Muscle of leg (tissue), 3 donors: ENCODE measurements at regions not wholly inside any gene's neighbourhood (a gene's known extent, or its start where the extent isn't known, plus 50 kb on each side); places are given as distances from the start of the nearest gene placed in this dataset.
"Not testable (repeated sequence)": the region's sequence is repeated elsewhere in the genome, so short reads cannot be mapped to it uniquely, and the experiment has no call there.

Source experiments
- DNase-seq: peaks from one replicate; pipeline ENCODE4 v3.0.0; 2013
- H3K27ac ChIP-seq: one replicate; pipeline ENCODE4 v1.5.1; 2013; ENCODE audit warnings: mild to moderate bottlenecking, low read length, control low read depth
- H3K27me3 ChIP-seq: one replicate; pipeline ENCODE4 v1.6.1; 2013; ENCODE audit warnings: low read length; ENCODE audit not compliant: control insufficient read depth, insufficient read depth
- H3K36me3 ChIP-seq: one replicate; pipeline ENCODE4 v1.6.1; 2013; ENCODE audit warnings: low read length; ENCODE audit not compliant: control insufficient read depth, insufficient read depth
- H3K4me1 ChIP-seq: one replicate; pipeline ENCODE4 v1.6.1; 2013; ENCODE audit warnings: low read length; ENCODE audit not compliant: control insufficient read depth, insufficient read depth
- H3K4me3 ChIP-seq: one replicate; pipeline ENCODE4 v1.5.1; 2013; ENCODE audit warnings: low read length, control low read depth
- H3K9me3 ChIP-seq: replicated peaks from 2 replicates; pipeline ENCODE4 v1.6.1; 2013; ENCODE audit warnings: low read depth, low read length; ENCODE audit not compliant: control insufficient read depth
- WGBS: methylation state at CpG from one replicate; pipeline ENCODE4 v1.1.5; 2013; ENCODE audit warnings: missing lambda C conversion rate; ENCODE audit not compliant: insufficient coverage; 5-methylcytosine and 5-hydroxymethylcytosine counted together

GRCh38 chr6:109257494-109257893, 124.8 kb downstream of the CD164 start:
- Histone ChIP-seq H3K27me3 (no peaks in the 10 kb centered on the region), H3K27ac (no peak overlapping the region), H3K36me3 (no peaks in the 10 kb centered on the region), H3K4me3 (no peak overlapping the region), H3K9me3 (no peaks in the 10 kb centered on the region), H3K4me1 (peaks cover 13% of the 10 kb centered on the region)
- 50% methylated on average over 2 of the region's 2 CpGs for WGBS
- DNase-seq, result no peak

GRCh38 chr6:109255946-109256640, 126.2 kb downstream of the CD164 start:
- Histone ChIP-seq H3K4me3 (no peak overlapping the region), H3K4me1 (peaks cover 10% of the 10 kb centered on the region), H3K9me3 (no peaks in the 10 kb centered on the region), H3K27me3 (no peaks in the 10 kb centered on the region), H3K36me3 (no peaks in the 10 kb centered on the region), H3K27ac (peak overlapping the region; percentile 4)
- WGBS, result no CpG with 5 or more reads among the region's 4 CpGs
- DNase-seq, result peak; percentile 90

- no peak overlapping the region for H3K4me3 ChIP-seq
- H3K36me3 ChIP-seq, result no peaks in the 10 kb centered on the region
- DNase-seq, result peak; percentile 63
- H3K9me3 ChIP-seq, result no peaks in the 10 kb centered on the region
- H3K27ac ChIP-seq, result no peak overlapping the region
- no CpG with 5 or more reads among the region's 5 CpGs for WGBS
- H3K4me1 ChIP-seq, result peaks cover 10% of the 10 kb centered on the region
- H3K27me3 ChIP-seq, result no peaks in the 10 kb centered on the region
Measured at GRCh38 chr6:109255087-109255486, 127.2 kb downstream of the CD164 start.

DNA sequence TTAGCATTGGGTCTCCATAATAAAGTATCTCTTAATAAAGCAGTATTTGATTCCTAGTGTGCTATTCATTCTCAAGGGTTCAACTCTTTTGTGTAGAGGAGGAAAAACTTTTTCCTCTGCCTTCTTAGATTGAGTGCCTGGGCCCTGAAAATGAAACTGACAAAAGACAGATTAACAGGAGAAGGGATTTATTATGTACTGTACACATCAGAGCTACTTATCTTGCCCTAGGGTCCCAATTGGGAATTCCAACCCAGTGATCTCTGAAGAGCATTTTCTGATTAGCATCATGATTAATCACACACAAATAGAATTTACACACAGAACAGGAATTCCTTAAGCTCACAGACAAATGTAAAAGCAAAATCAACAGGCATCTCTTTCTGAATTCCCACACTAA, 128.9 kb downstream of the CD164 start:
- Histone ChIP-seq H3K27ac (no peak overlapping the region), H3K4me1 (peaks cover 10% of the 10 kb centered on the region), H3K27me3 (no peaks in the 10 kb centered on the region), H3K4me3 (no peak overlapping the region), H3K9me3 (no peaks in the 10 kb centered on the region), H3K36me3 (no peaks in the 10 kb centered on the region)
- DNase-seq, result no peak

- DNase-seq, result no peak
- Histone ChIP-seq H3K27ac (no peak overlapping the region), H3K9me3 (no peaks in the 10 kb centered on the region), H3K27me3 (no peaks in the 10 kb centered on the region), H3K4me3 (no peak overlapping the region), H3K4me1 (peaks cover 9% of the 10 kb centered on the region), H3K36me3 (no peaks in the 10 kb centered on the region)
- no CpG with 5 or more reads among the region's 3 CpGs for WGBS
Measured at GRCh38 chr6:109252261-109253041, 129.8 kb downstream of the CD164 start.

DNA sequence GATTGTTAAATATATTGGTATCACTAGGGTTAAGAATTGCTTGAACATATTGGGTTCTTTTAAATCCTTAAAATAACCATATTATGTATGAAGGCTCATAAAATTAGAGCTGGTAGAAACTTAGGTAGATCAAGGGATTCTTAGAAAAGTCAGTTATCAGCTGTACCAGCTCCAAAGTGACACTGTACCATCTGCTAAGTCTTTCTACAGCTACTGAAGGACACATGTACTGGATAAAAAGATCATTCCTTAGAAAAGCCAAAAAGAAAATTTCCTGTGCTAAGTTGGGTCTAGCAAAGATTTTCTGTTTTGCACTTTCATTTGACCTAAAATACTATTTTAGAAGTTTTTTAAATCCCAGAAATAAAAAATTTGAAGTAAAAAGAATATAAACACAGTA, 130.4 kb downstream of the CD164 start:
- DNase-seq, result no peak
- H3K27me3 ChIP-seq, result no peaks in the 10 kb centered on the region
- H3K4me1 ChIP-seq, result peaks cover 9% of the 10 kb centered on the region
- H3K36me3 ChIP-seq, result no peaks in the 10 kb centered on the region
- H3K4me3 ChIP-seq, result no peak overlapping the region
- no peak overlapping the region for H3K27ac ChIP-seq
- no peaks in the 10 kb centered on the region for H3K9me3 ChIP-seq

DNA sequence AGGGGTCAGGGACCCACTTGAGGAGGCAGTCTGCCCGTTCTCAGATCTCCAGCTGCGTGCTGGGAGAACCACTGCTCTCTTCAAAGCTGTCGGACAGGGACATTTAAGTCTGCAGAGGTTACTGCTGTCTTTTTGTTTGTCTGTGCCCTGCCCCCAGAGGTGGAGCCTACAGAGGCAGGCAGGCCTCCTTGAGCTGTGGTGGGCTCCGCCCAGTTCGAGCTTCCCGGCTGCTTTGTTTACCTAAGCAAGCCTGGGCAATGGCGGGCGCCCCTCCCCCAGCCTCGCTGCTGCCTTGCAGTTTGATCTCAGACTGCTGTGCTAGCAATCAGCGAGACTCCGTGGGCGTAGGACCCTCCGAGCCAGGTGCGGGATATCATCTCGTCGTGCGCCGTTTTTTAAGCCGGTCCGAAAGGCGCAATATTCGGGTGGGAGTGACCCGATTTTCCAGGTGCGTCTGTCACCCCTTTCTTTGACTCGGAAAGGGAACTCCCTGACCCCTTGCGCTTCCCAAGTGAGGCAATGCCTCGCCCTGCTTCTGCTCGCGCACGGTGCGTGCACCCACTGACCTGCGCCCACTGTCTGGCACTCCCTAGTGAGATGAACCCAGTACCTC, 131.6 kb downstream of the CD164 start:
- WGBS, result no CpG with 5 or more reads among the region's 32 CpGs
- H3K27me3 ChIP-seq, H3K4me3 ChIP-seq, H3K4me1 ChIP-seq, H3K27ac ChIP-seq, H3K9me3 ChIP-seq, DNase-seq, H3K36me3 ChIP-seq: not testable (repeated sequence)

DNA sequence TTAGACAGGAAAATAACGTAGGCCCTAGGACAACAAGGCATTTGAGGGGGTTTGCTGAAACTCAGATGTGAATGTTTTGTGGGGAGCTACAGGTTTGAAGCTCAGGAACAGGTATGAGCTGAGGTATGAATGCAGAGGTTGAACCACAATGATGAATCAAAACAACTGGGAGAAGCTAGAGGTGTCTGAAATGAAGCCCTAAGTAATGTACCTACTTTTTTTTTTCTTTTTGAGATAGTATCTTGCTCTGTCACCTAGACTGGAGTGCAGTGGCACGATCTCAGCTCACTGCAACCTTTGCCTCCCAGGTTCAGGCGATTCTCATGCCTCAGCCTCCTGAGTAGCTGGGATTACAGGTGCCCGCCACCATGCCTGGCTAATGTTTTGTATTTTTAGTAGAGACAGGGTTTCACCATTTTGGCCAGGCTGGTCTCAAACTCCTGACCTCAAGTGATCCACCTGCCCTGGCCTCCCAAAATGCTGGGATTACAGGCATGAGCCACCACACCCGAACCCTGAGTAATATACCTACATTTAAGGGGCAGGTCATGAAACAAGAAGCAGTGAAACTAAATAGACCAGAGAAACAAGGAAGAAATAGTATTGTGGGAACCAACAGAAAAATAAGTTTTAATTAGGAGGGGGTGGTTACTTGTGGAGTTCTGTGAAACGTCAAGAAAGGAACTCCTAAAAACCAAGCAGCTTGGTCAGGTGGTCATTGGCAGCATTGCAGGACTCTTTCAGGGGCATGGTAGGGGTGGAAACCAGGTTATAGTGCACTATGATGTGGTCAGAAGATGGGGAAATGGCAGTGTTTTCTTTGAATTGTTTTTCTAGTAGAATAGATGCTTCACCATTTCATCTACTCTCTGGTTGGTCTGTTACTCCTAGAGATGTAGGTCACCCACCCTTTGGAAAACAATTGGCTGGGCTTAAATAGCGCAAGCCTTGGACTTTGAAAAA, 138.1 kb downstream of the CD164 start:
- Histone ChIP-seq H3K27ac (no peak overlapping the region), H3K9me3 (no peaks in the 10 kb centered on the region), H3K27me3 (no peaks in the 10 kb centered on the region), H3K36me3 (no peaks in the 10 kb centered on the region), H3K4me1 (peaks cover 13% of the 10 kb centered on the region), H3K4me3 (no peak overlapping the region)
- WGBS, result 40% methylated on average over 3 of the region's 7 CpGs
- DNase-seq, result no peak

DNA sequence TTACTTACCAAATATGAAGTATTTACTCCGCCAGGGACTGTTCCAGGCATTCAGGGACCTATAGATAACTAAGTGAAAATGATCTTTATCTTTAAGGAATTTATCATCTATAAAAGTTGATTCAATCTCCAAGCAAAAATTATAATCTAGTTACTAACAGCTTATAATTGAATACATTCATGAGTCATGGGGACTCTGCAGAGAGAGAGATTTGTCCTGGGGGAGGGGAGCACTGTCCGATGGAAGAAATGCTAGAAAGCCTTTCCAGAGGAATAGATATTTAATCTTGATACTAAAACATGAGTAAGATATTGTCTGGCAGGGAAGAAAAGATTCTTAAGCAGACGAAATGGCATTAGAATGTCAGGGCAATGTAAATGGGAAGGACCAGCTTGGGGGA, 139.3 kb downstream of the CD164 start:
- WGBS, result 36% methylated on average over 2 of the region's 3 CpGs

DNA sequence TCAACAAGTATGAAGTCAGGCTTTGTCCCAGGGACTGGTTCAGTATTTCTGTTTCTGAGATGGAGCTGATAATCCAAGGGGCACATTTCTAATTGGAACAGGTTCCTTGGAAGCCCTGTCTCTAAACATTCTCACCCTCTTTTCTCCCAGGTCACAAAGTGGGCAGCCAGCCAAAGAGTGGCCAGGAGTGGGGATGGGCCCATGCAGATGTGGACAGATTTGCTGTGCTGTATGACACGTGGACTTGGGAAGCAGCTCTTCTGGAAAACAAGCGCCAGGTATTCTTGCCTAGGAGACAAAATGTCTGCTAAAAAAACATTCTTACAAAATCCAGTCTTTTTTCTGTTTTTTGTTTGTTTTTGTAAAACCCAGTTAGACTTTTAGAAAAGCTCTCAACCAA, 140.2 kb downstream of the CD164 start:
- Histone ChIP-seq H3K36me3 (no peaks in the 10 kb centered on the region), H3K4me3 (no peak overlapping the region), H3K27ac (no peak overlapping the region), H3K4me1 (peaks cover 14% of the 10 kb centered on the region), H3K27me3 (no peaks in the 10 kb centered on the region), H3K9me3 (no peaks in the 10 kb centered on the region)
- DNase-seq, result no peak
- no CpG with 5 or more reads among the region's 2 CpGs for WGBS

More for the DNA sequence above, 139.3 kb downstream of the CD164 start:
- Histone ChIP-seq H3K4me3 (no peak overlapping the region), H3K36me3 (no peaks in the 10 kb centered on the region), H3K4me1 (peaks cover 14% of the 10 kb centered on the region), H3K27me3 (no peaks in the 10 kb centered on the region), H3K27ac (no peak overlapping the region), H3K9me3 (no peaks in the 10 kb centered on the region)
- DNase-seq, result no peak
